Liver (tissue), 8 donors: ENCODE measurements at regions not wholly inside any gene's neighbourhood (a gene's known extent, or its start where the extent isn't known, plus 50 kb on each side); places are given as distances from the start of the nearest gene placed in this dataset.

Experiments used
- DNase-seq: peaks from one replicate; pipeline ENCODE4 v3.0.0-alpha.2; 2017; ENCODE audit warnings: low spot score
- H3K27ac ChIP-seq, 2 donors: one replicate each; pipeline ENCODE4 v1.7.0; 2013; ENCODE audit warnings: inconsistent platforms in 2 of 2, low read length in 2 of 2, control low read depth in 1 of 2, low read depth in 1 of 2, mild to moderate bottlenecking in 1 of 2
- H3K27me3 ChIP-seq, 4 donors: one replicate each; pipeline versions ENCODE4 v1.6.1 to v1.7.0; 2013; ENCODE audit warnings: low read length in 3 of 4, inconsistent platforms in 1 of 4, mild to moderate bottlenecking in 1 of 4, moderate library complexity in 1 of 4; ENCODE audit not compliant: control insufficient read depth in 4 of 4, insufficient read depth in 4 of 4
- H3K36me3 ChIP-seq, 4 donors: one replicate each; pipeline versions ENCODE4 v1.6.1 to v1.7.0; 2013; ENCODE audit warnings: low read length in 3 of 4, mild to moderate bottlenecking in 3 of 4, low read depth in 1 of 4, moderate library complexity in 1 of 4; ENCODE audit not compliant: control insufficient read depth in 4 of 4, insufficient read depth in 3 of 4
- H3K4me1 ChIP-seq, 4 donors: one replicate each; pipeline versions ENCODE4 v1.6.1 to v1.7.0; 2013; ENCODE audit warnings: low read length in 3 of 4, mild to moderate bottlenecking in 3 of 4, moderate library complexity in 1 of 4; ENCODE audit not compliant: control insufficient read depth in 4 of 4, insufficient read depth in 4 of 4
- H3K4me3 ChIP-seq, 3 donors: one replicate each; pipeline versions ENCODE4 v1.6.1 to v1.7.0; 2013; ENCODE audit warnings: low read length in 3 of 3, control low read depth in 1 of 3, low read depth in 1 of 3, mild to moderate bottlenecking in 1 of 3
- H3K9ac ChIP-seq, 2 donors: one replicate each; pipeline ENCODE4 v1.7.0; 2013; ENCODE audit warnings: low read length in 2 of 2, mild to moderate bottlenecking in 2 of 2, moderate library complexity in 2 of 2, control low read depth in 1 of 2, low read depth in 1 of 2
- H3K9me3 ChIP-seq, 4 donors: one replicate each; pipeline versions ENCODE4 v1.6.1 to v1.7.0; 2013; ENCODE audit warnings: low read length in 3 of 4; ENCODE audit not compliant: control insufficient read depth in 4 of 4
- EGR1 ChIP-seq, 2 donors: IDR thresholded peaks; 2 replicates each; pipeline ENCODE4 v1.6.1; 2016 to 2018; ENCODE audit warnings: antibody characterized with exemption in 2 of 2, low read depth in 2 of 2
- FOXA1 ChIP-seq: IDR thresholded peaks from 2 replicates; pipeline ENCODE4 v1.6.1; 2016; ENCODE audit warnings: antibody characterized with exemption
- FOXA2 ChIP-seq: IDR thresholded peaks from 2 replicates; pipeline ENCODE4 v1.6.1; 2016; ENCODE audit warnings: antibody characterized with exemption
- GABPA ChIP-seq, 2 donors: IDR thresholded peaks in 1 of 2; conservative IDR thresholded peaks in 1 of 2; 2 replicates each; pipeline ENCODE4 v1.6.1; 2016; ENCODE audit warnings: antibody characterized with exemption in 2 of 2, mild to moderate bottlenecking in 1 of 2, moderate library complexity in 1 of 2
- HNF4A ChIP-seq, 2 donors: conservative IDR thresholded peaks; 2 replicates each; pipeline ENCODE4 v1.6.1; 2016; ENCODE audit warnings: antibody characterized with exemption in 2 of 2, mild to moderate bottlenecking in 2 of 2
- HNF4G ChIP-seq: IDR thresholded peaks from 2 replicates; pipeline ENCODE4 v1.6.1; 2016; ENCODE audit warnings: antibody characterized with exemption
- JUND ChIP-seq, 2 donors: IDR thresholded peaks; 2 replicates each; pipeline ENCODE4 v1.6.1; 2016; ENCODE audit warnings: antibody characterized with exemption in 2 of 2
- NR2F2 ChIP-seq: IDR thresholded peaks from 2 replicates; pipeline ENCODE4 v1.6.1; 2016; ENCODE audit warnings: antibody characterized with exemption
- RAD21 ChIP-seq, 2 donors: IDR thresholded peaks; 2 replicates each; pipeline ENCODE4 v1.6.1; 2016; ENCODE audit warnings: antibody characterized with exemption in 2 of 2, mild to moderate bottlenecking in 2 of 2
- RXRA ChIP-seq, 2 donors: IDR thresholded peaks; 2 replicates each; pipeline ENCODE4 v1.6.1; 2017 to 2018; ENCODE audit warnings: antibody characterized with exemption in 2 of 2, mild to moderate bottlenecking in 1 of 2
- SP1 ChIP-seq: IDR thresholded peaks from 2 replicates; pipeline ENCODE4 v1.6.1; 2018; ENCODE audit warnings: antibody characterized with exemption, mild to moderate bottlenecking
- TAF1 ChIP-seq: conservative IDR thresholded peaks from 2 replicates; pipeline ENCODE4 v1.6.1; 2016; ENCODE audit warnings: antibody characterized with exemption, mild to moderate bottlenecking
- YY1 ChIP-seq: IDR thresholded peaks from 2 replicates; pipeline ENCODE4 v1.6.1; 2016; ENCODE audit warnings: antibody characterized with exemption, mild to moderate bottlenecking
- WGBS: extraction: QIAGEN DNeasy Blood & Tissue Kit; methylation state at CpG from one replicate; pipeline ENCODE4 v1.1.7; 2013; 5-methylcytosine and 5-hydroxymethylcytosine counted together
- TF ChIP-seq, protein P1 (sequence below): IDR thresholded peaks from 2 replicates; pipeline ENCODE4 v1.6.1; 2016; ENCODE audit warnings: antibody characterized with exemption
- TF ChIP-seq, protein P2 (sequence below): IDR thresholded peaks from 2 replicates; pipeline ENCODE4 v1.6.1; 2016; ENCODE audit warnings: antibody characterized with exemption
- TF ChIP-seq, protein P3 (sequence below): IDR thresholded peaks from 2 replicates; pipeline ENCODE4 v1.6.1; 2016; ENCODE audit warnings: antibody characterized with exemption
- TF ChIP-seq, protein P4 (sequence below): IDR thresholded peaks from 2 replicates; pipeline ENCODE4 v1.6.1; 2016; ENCODE audit warnings: antibody characterized with exemption, mild to moderate bottlenecking
- TF ChIP-seq, protein P5 (sequence below): fragments of 150-350 bp; IDR thresholded peaks from 2 replicates; pipeline ENCODE4 v1.5.1; 2017; ENCODE audit warnings: improper control_type of control experiment, low read depth, low read length; ENCODE audit not compliant: missing input control
- donor health status: healthy.
- donor health status: healthy.
- donor health status: healthy.
- donor health status: healthy.
- donor health status: healthy.

DNA sequence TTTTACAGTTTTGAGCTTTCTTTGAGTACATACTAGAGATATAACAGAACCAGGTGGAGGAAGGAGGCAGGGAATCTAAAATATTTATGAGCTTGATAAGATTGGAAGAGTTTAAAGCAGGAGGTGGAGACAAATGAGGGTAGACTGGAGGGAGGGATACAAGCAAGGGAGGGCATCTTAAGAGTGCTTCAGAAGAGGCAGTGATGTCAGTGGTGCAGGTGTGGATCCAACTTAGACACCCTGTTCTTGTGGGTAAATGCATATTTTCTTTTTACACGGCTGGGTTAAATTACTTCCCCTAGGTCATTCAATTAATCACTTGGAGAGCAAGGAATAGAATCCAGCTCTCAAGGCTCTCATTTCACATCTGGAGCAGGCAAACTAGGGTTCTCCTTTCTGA, 146.1 kb upstream of the LRIG3 start:
- Histone ChIP-seq H3K27me3 (no peaks in the 10 kb centered on the region), H3K9ac (no peak overlapping the region), H3K9me3 (no peaks in the 10 kb centered on the region), H3K27ac (no peak overlapping the region), H3K4me1 (no peaks in the 10 kb centered on the region), H3K36me3 (no peaks in the 10 kb centered on the region), H3K4me3 (no peak overlapping the region)
- WGBS = 72% methylated on average over 1 of the region's 1 CpG
- TF ChIP-seq NR2F2 (no peak), RAD21 (IDR thresholded peaks at IDR 0.05) (no peak), TAF1 (no peak), SP1 (no peak), FOXA2 (no peak), FOXA1 (no peak), EGR1 (IDR thresholded peaks at IDR 0.05; ENCODE audit: low read depth in 2 of 2) (no peak), YY1 (no peak), RXRA (IDR thresholded peaks at IDR 0.05) (no peak), HNF4G (no peak), JUND (IDR thresholded peaks at IDR 0.05) (no peak), HNF4A (conservative IDR thresholded peaks at IDR 0.05) (no peak), GABPA (IDR thresholded peaks at IDR 0.05 in 1 of 2, conservative IDR thresholded peaks at IDR 0.05 in 1 of 2) (no peak)
- TF ChIP-seq, protein P1, sequence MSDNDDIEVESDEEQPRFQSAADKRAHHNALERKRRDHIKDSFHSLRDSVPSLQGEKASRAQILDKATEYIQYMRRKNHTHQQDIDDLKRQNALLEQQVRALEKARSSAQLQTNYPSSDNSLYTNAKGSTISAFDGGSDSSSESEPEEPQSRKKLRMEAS = no peak
- TF ChIP-seq, protein P2, sequence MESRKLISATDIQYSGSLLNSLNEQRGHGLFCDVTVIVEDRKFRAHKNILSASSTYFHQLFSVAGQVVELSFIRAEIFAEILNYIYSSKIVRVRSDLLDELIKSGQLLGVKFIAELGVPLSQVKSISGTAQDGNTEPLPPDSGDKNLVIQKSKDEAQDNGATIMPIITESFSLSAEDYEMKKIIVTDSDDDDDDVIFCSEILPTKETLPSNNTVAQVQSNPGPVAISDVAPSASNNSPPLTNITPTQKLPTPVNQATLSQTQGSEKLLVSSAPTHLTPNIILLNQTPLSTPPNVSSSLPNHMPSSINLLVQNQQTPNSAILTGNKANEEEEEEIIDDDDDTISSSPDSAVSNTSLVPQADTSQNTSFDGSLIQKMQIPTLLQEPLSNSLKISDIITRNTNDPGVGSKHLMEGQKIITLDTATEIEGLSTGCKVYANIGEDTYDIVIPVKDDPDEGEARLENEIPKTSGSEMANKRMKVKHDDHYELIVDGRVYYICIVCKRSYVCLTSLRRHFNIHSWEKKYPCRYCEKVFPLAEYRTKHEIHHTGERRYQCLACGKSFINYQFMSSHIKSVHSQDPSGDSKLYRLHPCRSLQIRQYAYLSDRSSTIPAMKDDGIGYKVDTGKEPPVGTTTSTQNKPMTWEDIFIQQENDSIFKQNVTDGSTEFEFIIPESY = no peak
- TF ChIP-seq, protein P3, sequence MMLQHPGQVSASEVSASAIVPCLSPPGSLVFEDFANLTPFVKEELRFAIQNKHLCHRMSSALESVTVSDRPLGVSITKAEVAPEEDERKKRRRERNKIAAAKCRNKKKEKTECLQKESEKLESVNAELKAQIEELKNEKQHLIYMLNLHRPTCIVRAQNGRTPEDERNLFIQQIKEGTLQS = no peak
- TF ChIP-seq, protein P4, sequence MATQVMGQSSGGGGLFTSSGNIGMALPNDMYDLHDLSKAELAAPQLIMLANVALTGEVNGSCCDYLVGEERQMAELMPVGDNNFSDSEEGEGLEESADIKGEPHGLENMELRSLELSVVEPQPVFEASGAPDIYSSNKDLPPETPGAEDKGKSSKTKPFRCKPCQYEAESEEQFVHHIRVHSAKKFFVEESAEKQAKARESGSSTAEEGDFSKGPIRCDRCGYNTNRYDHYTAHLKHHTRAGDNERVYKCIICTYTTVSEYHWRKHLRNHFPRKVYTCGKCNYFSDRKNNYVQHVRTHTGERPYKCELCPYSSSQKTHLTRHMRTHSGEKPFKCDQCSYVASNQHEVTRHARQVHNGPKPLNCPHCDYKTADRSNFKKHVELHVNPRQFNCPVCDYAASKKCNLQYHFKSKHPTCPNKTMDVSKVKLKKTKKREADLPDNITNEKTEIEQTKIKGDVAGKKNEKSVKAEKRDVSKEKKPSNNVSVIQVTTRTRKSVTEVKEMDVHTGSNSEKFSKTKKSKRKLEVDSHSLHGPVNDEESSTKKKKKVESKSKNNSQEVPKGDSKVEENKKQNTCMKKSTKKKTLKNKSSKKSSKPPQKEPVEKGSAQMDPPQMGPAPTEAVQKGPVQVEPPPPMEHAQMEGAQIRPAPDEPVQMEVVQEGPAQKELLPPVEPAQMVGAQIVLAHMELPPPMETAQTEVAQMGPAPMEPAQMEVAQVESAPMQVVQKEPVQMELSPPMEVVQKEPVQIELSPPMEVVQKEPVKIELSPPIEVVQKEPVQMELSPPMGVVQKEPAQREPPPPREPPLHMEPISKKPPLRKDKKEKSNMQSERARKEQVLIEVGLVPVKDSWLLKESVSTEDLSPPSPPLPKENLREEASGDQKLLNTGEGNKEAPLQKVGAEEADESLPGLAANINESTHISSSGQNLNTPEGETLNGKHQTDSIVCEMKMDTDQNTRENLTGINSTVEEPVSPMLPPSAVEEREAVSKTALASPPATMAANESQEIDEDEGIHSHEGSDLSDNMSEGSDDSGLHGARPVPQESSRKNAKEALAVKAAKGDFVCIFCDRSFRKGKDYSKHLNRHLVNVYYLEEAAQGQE = no peak
- TF ChIP-seq, protein P5, sequence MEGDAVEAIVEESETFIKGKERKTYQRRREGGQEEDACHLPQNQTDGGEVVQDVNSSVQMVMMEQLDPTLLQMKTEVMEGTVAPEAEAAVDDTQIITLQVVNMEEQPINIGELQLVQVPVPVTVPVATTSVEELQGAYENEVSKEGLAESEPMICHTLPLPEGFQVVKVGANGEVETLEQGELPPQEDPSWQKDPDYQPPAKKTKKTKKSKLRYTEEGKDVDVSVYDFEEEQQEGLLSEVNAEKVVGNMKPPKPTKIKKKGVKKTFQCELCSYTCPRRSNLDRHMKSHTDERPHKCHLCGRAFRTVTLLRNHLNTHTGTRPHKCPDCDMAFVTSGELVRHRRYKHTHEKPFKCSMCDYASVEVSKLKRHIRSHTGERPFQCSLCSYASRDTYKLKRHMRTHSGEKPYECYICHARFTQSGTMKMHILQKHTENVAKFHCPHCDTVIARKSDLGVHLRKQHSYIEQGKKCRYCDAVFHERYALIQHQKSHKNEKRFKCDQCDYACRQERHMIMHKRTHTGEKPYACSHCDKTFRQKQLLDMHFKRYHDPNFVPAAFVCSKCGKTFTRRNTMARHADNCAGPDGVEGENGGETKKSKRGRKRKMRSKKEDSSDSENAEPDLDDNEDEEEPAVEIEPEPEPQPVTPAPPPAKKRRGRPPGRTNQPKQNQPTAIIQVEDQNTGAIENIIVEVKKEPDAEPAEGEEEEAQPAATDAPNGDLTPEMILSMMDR = no peak
- DNase-seq = no peak
